GM12875 (cell line): ENCODE measurements at regions not wholly inside any gene's neighbourhood (a gene's known extent, or its start where the extent isn't known, plus 50 kb on each side); places are given as distances from the start of the nearest gene placed in this dataset.

Experiments
- H3K4me3 ChIP-seq: one replicate; pipeline ENCODE4 v1.5.1; 2011; ENCODE audit warnings: low read depth, low read length, control low read depth
- TF ChIP-seq, protein P1 (sequence below): IDR thresholded peaks from 2 replicates; pipeline ENCODE4 v1.5.1; 2011; ENCODE audit warnings: low read depth, mild to moderate bottlenecking, control low read depth, inconsistent platforms, low read length, moderate library complexity, borderline replicate concordance; ENCODE audit not compliant: insufficient read depth

- no peak overlapping the region for H3K4me3 ChIP-seq
- TF ChIP-seq, protein P1, sequence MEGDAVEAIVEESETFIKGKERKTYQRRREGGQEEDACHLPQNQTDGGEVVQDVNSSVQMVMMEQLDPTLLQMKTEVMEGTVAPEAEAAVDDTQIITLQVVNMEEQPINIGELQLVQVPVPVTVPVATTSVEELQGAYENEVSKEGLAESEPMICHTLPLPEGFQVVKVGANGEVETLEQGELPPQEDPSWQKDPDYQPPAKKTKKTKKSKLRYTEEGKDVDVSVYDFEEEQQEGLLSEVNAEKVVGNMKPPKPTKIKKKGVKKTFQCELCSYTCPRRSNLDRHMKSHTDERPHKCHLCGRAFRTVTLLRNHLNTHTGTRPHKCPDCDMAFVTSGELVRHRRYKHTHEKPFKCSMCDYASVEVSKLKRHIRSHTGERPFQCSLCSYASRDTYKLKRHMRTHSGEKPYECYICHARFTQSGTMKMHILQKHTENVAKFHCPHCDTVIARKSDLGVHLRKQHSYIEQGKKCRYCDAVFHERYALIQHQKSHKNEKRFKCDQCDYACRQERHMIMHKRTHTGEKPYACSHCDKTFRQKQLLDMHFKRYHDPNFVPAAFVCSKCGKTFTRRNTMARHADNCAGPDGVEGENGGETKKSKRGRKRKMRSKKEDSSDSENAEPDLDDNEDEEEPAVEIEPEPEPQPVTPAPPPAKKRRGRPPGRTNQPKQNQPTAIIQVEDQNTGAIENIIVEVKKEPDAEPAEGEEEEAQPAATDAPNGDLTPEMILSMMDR, result no peak
Measured at GRCh38 chr21:30936207-30936606, 54.8 kb upstream of the KRTAP11-1 start.

DNA sequence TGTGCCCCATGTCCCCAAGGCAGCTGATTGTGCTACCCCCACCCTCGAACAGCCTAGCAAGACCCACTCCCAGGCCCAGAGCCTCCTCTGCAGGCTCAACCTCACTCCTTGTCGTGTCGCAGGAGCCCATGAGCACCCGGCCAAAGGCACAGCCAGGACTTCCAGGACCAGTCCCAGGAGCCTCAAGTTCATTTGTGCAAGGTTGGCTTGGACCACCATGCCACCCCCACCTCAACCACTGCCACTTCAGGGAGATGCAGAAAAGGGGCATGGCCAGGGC is 54.4 kb upstream of the KRTAP11-1 start:
- H3K4me3 ChIP-seq, result no peak overlapping the region
- TF ChIP-seq, protein P1, result no peak

DNA sequence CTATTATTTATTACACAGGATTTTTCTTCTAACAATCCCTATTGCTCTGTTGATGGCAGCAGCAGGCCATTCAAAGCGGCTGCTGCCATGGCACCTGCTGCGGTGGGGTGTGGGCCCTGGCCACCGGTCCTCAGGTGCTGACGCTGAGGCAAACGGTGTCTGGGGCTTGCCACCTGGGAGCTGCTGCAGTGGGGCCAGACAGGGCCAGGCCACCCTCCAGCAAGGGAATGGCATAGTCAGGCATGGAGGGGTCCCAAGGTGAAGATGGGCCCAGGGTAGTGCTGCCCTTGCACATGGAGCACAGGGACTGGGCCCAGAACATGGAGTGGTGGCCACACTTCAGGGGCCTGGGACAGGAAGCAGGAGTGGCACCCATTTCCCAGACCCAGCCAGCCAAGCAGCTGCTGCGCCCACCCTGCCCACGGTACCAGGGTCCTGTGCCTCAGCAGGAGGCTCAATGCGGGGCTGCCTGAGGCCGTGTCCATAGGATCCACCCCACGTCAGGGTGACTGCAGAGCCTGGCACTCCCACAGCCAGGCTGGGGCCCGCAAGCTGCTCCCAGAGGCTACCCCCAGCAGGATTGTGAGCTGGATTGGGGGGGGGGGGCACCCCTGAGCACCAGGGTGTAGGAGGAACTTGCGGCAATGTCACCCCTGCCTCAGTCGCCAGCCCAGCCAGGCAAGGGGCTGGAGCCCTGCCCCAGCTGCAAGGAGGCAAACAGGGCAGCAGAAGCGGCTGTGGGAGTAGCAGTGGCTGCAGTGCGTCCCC is 53.9 kb upstream of the KRTAP11-1 start:
- H3K4me3 ChIP-seq, result no peak overlapping the region
- TF ChIP-seq, protein P1, result no peak

DNA sequence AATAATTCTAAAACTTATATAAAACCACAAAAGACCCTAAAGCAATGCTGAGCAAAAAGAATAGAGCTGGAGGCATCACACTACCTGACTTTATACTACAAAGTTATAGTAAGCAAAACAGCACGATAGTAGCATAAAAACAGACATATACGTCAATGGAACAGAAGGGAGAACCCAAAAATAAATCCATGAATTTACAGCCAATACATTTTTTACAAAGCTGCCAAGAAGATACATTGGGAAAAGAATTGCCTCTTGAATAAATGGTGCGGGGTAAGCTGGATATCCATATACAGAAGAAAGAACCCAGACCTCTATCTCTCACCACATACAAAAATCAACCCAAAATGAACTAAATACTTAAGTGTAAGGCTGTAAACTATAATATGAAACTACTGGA is 51.3 kb upstream of the KRTAP11-1 start:
- TF ChIP-seq, protein P1, result no peak
- H3K4me3 ChIP-seq, result no peak overlapping the region
